Fibroblast of villous mesenchyme (primary cell): ENCODE measurements at regions not wholly inside any gene's neighbourhood (a gene's known extent, or its start where the extent isn't known, plus 50 kb on each side); places are given as distances from the start of the nearest gene placed in this dataset.

Experiments
- DNase-seq: peaks from one replicate; pipeline ENCODE4 v3.0.0-alpha.2; 2010; ENCODE audit warnings: low read depth
- H3K4me3 ChIP-seq: 2 replicates; pipeline ENCODE4 v1.5.1; 2011; ENCODE audit warnings: low read depth, mild to moderate bottlenecking, low read length
- CTCF ChIP-seq: IDR thresholded peaks from 2 replicates; pipeline ENCODE4 v1.5.1; 2012; ENCODE audit warnings: low read depth, mild to moderate bottlenecking, low read length; ENCODE audit not compliant: insufficient read depth

GRCh38 chr10:123952099-123952498, 60.5 kb upstream of the CPXM2 start:
- TF ChIP-seq CTCF: no peak
- H3K4me3 ChIP-seq: no peak overlapping the region
- no peak for DNase-seq

GRCh38 chr10:123948030-123948823, 56.6 kb upstream of the CPXM2 start:
- H3K4me3 ChIP-seq: no peak overlapping the region
- no peak for TF ChIP-seq CTCF
- DNase-seq: no peak

- TF ChIP-seq CTCF: no peak
- peak; percentile 18 for DNase-seq
- no peak overlapping the region for H3K4me3 ChIP-seq
These were observed 53.8 kb upstream of the CPXM2 start for GRCh38 chr10:123945325-123945920.

GRCh38 chr10:123944661-123945060, 53.1 kb upstream of the CPXM2 start:
- H3K4me3 ChIP-seq: no peak overlapping the region
- DNase-seq: no peak
- TF ChIP-seq CTCF: no peak

GRCh38 chr10:123943307-123943706, 51.7 kb upstream of the CPXM2 start:
- no peak overlapping the region for H3K4me3 ChIP-seq
- TF ChIP-seq CTCF: no peak

GRCh38 chr10:123942114-123942861, 50.7 kb upstream of the CPXM2 start:
- no peak for TF ChIP-seq CTCF
- H3K4me3 ChIP-seq: no peak overlapping the region
- DNase-seq: no peak

More at GRCh38 chr10:123943307-123943706, 51.7 kb upstream of the CPXM2 start:
- no peak for DNase-seq
